Frontal cortex (tissue), 3 donors: ENCODE measurements at regions not wholly inside any gene's neighbourhood (a gene's known extent, or its start where the extent isn't known, plus 50 kb on each side); places are given as distances from the start of the nearest gene placed in this dataset.

Experiments used
- DNase-seq, 2 donors: peaks; one replicate each; pipeline ENCODE4 v3.0.0; 2012; ENCODE audit warnings: low spot score in 2 of 2
- FAIRE-seq: peaks from 2 replicates; lab custom pipeline; 2012; peaks lifted over from hg19 to GRCh38; lab: Jason Lieb, UNC
- donor health status: control.
- donor health status: control.
- donor health status: control.

DNA sequence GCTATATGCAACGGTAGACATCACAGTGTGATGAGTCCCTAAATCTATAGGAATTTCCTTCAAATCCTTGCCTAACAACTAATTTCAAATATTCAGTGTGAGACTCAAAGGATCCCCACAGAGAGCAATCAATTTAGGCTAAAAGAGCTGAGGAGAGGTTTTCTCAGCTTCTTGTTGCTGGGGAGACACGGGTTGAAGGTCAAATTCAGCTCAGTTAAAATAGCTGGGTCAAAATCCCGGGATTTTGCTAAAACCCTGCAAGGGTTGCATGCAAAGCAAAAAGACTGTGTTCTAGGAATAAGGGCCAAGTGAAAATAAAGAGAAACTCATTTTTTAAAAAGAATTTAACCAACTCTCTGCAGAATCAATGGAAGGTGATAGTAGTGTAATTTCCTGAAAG is 1073.4 kb downstream of the NLGN4X start:
- no peak for DNase-seq
- FAIRE-seq, result no peak

DNA sequence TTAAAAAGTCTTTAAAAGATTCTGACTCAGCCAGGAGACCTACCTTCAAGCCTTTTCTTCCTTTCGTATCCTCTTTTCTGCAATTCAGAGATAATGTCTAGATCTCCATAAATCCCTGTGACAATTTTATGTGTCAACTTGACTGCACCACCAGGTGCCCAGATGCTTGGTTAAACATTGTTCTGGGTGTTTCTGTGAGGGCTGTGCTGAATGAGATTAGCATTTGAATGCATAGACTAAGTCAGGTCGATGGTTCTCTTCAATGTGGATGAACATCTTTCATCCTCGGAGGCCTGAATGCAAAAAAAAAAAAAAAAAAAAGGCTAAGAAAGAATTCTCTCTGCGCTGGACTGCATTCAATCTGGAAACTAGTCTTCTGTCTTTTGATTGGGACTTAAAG is 1082.7 kb downstream of the NLGN4X start:
- DNase-seq, result no peak
- no peak for FAIRE-seq

DNA sequence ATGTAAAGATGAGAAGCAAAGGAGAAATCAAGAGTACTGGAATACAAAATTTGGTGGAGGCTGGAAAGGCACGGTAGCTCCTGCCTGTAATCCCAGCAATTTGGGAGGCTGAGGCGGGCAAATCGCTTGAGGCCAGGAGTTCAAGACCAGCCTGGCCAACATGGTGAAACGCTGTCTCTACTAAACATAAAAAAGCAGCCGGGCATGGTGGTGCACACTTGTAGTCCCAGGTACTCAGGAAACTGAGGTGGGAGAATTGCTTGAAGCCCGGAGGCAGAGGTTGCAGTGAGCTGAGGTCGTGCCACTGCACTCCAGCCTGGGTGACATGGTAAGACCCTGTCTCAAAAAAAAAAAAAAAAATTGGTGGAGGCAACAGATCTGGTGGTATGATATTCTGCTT is 1086.0 kb downstream of the NLGN4X start:
- FAIRE-seq, result no peak
- DNase-seq, result no peak

DNA sequence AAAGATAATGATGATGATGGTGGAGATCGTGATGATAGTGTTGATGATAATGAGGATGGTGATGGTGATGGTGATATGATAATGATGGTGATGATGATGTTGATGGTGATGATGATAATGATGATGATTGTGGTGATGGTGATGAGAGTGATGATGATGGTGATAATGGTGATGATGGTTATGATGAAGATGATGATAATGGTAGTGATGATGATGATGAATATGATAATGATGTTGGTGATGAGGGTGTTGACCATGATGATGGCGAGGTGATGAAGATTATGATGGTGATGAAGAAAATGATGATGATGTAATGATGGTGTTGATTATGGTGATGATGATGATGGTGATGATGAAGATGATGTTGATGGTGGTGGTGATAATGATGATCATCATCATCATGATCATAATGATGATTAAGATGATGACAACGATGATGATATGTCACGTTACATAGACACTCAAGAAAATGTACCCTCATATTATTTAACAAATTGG is 1106.4 kb downstream of the NLGN4X start:
- FAIRE-seq, result no peak
- no peak for DNase-seq

DNA sequence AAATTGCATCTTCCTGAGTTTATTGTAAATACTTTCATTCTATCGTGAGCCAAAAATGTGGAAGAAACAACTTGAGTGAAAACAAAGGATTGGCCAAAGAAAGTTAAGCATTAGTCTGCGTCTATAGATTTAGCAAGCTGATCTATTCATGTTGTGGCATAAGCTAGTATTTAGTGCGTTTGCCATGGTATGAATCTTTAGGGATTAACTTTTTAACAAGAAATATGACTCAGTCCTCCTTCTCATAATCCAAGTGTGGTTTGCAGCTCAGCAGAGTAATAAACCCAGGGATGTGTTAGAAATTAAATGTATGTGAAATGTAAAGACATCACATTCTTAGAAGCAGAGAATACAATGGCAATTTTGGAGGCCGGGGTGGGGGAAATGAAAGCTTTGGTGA is 1110.9 kb downstream of the NLGN4X start:
- FAIRE-seq (no peak), DNase-seq (no peak)

DNA sequence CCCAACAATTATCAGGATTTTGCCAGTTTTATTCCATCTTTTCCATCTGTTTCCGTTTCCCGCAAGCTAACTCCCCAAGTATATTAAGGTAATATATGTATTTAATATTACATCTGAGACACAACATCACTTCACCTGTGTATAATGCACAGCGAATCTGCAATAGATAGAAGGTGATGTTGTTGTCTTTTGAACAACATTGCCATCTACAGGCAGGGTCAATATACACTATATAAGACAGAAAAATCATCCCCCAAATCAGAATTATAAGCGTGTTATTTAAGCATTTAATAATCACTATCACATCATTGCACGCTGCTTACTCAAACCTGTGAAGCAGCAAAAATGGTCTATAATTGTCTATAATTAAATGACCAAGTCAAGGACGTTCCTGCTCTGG is 1115.5 kb downstream of the NLGN4X start:
- DNase-seq (no peak), FAIRE-seq (no peak)

DNA sequence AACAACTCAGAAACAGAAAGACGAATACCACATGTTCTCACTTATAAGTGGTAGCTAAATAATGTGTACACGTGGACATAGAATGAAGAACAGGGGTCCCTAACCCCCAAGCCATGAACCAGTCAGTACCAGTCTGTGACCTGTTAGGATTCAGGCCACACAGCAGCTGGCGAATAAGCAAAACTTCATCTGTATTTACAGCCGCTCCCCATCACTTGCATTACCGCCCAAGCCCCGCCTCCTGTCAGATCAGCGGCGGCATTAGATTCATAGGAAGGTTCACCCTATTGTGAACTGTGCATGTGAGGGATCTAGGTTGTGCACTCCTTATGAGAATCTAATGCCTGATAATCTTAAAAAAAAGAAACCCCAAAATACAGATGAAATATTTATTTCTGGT is 1128.7 kb downstream of the NLGN4X start:
- DNase-seq (no peak), FAIRE-seq (no peak)

DNA sequence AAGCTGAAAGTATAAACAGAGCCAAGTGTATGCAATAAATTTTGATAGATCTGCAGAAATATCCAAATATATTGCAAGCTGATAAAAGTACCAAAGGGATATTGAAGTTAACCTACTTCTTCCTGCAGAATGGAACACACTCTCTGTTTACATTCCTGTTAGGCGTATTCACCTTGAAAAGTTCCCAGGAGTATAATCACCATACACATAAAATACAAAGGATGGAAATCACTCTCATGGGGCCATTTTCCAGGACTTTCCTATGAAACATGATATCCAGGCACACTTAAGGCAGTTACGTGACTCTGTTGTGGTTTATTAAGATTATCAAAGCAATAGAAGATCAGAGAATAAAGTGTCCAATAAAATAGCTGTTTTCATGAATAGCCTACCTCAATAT is 1142.3 kb downstream of the NLGN4X start:
- no peak for DNase-seq
- no peak for FAIRE-seq

DNA sequence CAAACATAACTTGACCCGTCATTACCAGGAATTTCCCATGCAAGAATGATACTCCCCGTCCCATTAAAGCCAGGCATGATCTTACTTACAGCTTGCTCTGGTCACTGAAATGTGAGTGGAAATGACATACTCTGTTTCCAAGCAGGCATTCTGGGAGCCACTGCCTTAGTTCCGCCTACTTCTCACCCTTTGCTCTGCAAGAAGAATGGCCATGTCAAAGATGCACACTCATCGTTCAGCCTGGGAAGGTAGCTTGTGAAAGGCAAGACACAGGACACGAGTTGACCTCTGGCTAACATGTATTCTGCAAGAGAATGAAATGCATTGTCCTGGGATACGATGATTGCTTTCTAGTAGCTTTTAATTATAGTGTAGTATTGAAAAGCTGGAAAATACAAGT is 1144.4 kb downstream of the NLGN4X start:
- DNase-seq (no peak), FAIRE-seq (no peak)

DNA sequence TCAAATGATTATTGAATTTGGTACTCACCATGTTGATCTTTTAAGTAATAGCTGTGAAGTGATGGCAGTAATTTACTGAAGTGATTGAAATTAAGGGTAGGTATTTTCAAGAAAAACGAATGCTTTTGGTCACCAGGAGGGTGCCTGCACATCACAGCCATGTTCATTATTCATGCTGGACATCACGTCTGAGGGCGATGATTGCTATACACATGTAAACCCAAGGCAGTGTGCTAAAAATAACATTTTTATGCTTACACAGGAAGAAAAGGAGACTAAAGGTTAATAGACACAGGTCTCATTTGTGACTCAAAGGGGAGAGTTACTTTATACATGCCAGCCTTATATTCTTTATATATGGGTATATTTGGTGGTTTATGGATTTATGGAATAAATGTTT is 1146.0 kb downstream of the NLGN4X start:
- DNase-seq (no peak), FAIRE-seq (no peak)

DNA sequence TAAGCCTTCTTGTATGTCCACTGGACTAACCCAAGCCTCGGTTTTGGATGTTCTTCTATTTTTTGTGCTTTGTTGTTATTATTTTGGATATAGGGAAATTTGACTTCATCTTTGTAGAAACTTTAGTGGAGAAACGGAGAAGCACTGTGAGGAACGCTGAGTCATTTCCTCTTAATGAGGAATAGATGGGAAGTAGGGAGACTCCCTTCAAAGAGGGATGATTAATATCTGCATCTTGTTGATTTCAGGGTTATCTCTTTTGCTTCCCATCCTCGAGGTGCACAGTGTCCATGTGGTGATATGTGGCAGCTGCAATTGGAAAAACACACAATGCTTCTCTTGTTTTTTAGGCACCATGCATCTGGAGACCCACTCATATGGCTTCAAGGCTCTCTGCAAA is 1147.9 kb downstream of the NLGN4X start:
- DNase-seq, result no peak
- FAIRE-seq, result no peak

DNA sequence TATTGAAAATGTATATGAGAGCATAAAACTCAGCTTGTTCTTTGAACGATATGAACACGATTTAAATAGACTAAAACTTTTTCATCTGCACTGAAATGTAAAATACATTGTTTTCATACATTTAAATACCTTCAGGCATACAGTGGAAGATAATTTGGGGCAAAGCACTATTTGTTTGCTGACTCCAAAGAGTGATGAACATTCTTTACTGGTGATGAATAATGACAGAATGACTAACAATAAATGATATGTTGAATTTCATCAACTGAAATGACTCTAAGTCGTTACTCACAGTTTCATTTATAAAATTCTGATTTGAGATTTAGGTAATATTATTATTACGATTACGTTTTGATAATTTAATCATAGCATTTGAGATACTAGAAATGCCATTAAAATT is 1160.1 kb downstream of the NLGN4X start:
- FAIRE-seq (no peak), DNase-seq (no peak)

DNA sequence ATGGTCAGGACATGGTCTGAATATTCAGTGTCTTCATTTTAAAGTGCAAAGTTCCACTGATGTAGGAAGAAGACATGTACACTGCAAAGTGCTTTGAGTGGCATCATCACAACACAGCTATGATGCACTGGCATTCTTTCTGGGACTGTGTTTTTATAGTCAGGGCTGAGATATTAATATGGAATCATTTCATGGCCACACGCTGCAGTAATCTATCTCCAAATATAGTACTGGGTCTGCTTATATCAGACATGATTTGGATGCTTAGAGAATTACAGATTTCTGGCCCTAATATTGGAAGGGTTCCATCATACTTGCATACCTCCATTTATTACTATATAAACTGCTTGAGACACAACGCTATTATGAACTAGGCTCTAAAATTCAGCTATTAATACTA is 1170.9 kb downstream of the NLGN4X start:
- DNase-seq (no peak), FAIRE-seq (no peak)

DNA sequence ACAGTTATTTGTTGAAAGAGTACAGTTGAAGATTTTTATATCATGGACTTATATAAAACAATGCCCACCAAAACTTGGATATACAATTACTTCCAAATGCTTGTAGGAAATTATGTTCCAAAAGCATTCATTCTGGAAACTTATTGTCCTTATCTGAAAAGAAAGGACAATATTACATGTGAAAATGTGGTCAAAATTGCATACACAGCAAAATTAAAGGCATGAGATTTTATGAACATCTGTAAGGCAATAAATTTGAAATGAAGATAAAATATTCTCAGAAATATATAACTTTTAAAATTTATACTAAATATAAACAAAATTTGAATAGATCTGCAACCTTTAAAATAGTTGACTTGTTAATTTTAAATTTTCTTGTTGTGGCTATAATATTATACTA is 1173.8 kb downstream of the NLGN4X start:
- FAIRE-seq, result peak; percentile 33
- no peak for DNase-seq

DNA sequence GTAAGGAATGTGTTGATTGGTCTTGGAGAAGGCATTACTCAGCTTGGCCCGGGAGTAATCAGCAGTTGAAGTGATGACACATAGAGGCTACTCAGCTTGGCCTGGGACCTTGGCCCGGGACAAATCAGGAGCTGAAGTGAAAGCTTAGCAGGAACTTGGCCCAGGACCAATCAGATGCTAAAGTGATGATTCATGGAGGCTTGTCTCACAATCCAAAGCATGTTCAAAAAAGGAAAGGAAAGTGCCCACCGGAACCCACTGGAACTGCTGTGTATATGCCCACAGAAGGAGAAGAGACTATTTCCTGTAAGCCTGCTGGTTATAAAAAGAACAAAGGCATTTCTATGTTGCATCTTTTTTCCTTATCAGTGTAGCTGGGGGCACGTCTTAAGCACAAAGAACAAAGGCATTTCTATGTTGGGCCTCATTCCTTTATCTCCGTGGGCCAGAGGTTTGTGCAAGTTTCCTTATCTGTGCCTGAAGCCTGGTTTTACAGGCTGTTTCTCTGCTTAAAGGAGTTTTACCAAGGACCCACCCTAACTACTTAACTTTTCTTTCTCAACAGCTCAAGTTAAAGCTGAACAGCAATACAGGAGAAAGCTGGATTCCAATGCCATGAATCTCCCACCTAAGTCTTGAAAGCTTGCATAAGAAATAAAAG is 1176.7 kb downstream of the NLGN4X start:
- no peak for DNase-seq
- FAIRE-seq, result no peak

DNA sequence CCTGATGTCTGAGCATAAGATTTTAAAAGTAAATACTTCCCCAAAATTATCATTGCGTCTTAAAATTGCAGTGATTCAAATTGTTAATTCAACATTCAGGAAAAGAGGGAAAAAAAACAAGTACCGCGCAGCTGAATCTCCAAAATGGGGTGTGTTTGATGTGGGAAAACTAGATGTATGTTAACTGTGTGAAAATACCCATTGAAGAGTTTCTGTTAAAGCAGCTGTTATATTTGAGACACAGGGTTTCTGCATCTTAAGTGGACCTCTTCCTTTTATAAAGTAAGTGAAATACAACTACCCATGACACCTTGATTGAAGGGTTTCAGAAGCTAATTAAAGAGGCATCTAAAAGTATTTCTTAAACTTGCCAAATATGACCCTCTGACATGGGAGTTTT is 1186.1 kb downstream of the NLGN4X start:
- FAIRE-seq, result no peak
- DNase-seq, result no peak

DNA sequence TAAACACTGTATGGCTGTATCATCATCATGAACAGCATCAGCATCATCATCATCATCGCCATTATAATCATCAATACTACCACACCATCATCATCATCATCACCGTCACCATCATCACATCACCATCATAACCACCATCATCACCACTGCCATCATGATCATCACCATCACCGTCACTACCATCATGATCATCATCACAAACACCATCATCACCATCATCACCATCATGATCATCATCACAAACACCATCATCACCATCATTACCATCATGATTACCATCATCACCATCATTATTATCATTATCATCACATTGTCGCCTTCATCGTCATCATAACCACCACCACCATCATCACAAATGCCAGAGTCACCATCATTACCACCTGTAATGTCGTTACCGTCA is 1196.9 kb downstream of the NLGN4X start:
- DNase-seq (no peak), FAIRE-seq (no peak)

DNA sequence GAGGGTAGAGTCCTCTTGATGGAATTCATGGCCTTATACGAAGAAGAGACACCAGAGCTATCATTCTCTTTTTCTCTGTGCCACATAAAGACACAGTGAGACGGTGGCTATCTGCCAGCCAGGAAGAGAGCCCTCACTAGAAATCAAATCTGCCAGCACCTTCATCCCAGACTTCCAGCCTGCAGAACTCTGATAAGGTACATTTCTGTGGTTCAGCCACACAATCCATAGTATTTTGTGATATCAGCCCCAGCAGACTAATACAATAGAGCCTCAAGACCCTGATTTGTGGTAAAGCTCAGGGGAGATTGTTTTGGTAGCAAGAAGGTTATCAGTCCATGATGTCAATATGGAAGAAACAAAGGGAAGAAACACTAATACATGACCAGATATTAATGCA is 1213.2 kb downstream of the NLGN4X start:
- DNase-seq (no peak), FAIRE-seq (no peak)

DNA sequence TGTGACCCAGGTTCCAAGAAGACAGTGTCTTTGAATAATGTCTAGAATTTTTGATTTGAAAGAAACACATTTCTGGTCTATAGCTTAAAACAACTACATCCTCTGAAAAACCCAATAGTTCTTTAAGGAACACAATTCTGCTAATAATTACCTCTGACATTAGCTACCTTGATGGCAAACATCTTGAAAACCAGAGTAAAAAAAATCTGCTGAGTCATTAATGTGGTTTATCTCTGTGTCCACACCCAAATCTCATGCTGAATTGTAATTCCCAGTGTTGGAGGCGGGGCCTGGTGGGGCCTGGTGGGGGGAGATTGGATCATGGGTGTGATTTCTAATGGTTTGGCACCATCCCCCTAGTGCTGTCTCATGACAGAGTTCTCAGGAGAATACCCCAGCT is 1233.8 kb downstream of the NLGN4X start:
- DNase-seq (no peak), FAIRE-seq (no peak)

DNA sequence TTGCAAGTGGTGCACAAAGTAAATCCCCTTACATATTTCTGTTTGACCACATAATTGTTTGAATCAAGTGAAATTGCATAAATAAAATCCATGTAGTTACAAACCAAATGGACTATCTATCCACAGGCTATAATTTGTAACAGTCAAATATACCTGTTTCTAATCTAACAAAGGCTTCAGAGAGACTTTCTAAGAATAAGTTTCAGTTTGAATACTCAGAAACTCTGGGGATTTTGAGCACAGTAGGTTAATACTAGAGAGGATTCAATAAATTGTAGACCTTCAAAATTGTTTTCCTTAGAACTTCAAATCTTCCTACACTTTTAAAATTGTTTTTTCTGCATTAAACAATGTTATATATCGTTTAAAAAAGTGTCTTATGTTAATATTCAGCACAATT is 1250.1 kb downstream of the NLGN4X start:
- DNase-seq, result no peak
- FAIRE-seq, result no peak

DNA sequence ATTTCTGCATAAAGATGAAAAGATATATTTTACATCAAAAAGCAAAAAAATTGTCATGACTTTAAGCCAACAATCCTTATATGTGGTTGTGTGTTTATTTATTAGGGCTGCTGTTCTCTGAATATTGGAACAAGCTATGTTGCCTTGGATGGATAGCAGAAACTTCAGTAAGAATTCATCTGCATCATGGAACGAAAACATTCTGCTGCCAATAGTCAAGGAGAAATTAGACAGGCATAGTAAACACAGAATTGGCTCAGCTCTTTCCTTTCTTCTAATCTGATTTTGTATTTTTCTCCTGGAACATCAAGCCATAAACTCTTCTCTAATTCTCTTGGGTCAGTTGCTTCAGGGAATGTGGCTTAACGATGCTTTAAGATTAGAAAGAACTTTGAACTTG is 1257.0 kb downstream of the NLGN4X start:
- FAIRE-seq, result no peak
- DNase-seq, result no peak

DNA sequence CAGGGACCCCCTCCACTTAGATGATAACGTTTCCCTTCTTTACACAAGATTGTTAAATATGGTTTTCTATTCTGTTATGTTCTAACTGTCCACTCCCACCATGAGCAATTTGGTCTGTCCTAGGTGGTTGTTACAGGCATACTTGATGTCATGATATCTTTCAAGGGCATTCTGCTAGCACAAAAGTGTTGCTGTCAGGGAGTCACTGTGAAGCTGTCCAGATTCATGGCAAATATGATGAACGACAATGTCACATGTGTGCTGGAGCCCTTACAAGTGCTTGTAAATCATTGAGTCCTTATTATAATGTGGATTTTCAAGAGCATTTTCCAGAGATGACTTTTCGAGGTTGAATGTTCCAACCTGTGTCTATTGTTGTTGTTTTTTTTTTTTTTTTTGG is 1250.7 kb upstream of the PRKX start:
- DNase-seq (no peak), FAIRE-seq (no peak)

DNA sequence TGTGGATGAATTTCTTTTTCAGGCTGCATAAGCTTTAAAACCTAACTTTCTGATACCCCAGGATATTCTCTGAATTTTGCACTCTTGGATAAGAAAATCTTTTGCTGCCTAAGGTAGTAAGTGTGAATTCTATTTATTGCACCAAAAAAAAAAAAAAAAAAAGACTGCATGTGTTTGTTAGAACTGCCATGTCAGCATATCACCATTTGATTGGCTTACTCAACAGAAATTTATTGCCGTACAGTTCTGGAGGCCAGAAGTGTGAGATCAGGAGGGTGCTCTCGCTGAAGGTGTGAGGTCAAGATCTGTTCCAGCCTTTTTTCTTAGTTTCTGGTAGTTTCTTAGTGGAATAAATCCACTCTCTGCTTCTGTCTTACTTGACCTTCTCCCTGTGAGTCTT is 1250.0 kb upstream of the PRKX start:
- FAIRE-seq (no peak), DNase-seq (no peak)
